Epithelial cell of esophagus (primary cell): ENCODE measurements at regions not wholly inside any gene's neighbourhood (a gene's known extent, or its start where the extent isn't known, plus 50 kb on each side); places are given as distances from the start of the nearest gene placed in this dataset.

ENCODE experiments used
- DNase-seq: peaks from one replicate; pipeline ENCODE4 v3.0.0; 2010; ENCODE audit warnings: low read depth
- H3K4me3 ChIP-seq: 2 replicates; pipeline ENCODE4 v1.5.1; 2011; ENCODE audit warnings: mild to moderate bottlenecking, low read length, control low read depth
- TF ChIP-seq, protein P1 (sequence below): IDR thresholded peaks from 2 replicates; pipeline ENCODE4 v1.5.1; 2011; ENCODE audit warnings: low read depth, mild to moderate bottlenecking, low read length, control low read depth, inconsistent platforms; ENCODE audit not compliant: insufficient read depth; ENCODE audit errors: missing control alignments

DNA sequence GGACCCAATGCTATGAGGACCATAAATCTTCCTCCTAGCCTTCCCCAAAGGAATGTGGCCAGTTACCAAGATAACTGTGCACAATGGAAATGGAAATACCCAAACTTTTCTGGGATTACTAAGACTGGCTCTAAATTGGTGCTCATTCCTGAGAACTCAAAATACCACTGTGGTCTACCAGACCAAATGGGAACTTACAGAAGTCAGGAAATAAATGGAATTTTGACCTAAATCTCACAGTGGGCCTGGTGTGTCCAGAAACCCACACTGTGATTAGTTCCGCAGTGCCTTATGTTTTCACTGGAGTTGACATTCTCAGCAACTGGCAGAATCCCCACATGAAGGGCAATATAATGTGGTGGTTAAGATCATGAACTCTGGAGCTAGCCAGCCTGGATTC lies 99.4 kb upstream of the ZC3H12C start:
- DNase-seq: no peak
- H3K4me3 ChIP-seq: no peak overlapping the region
- TF ChIP-seq, protein P1, sequence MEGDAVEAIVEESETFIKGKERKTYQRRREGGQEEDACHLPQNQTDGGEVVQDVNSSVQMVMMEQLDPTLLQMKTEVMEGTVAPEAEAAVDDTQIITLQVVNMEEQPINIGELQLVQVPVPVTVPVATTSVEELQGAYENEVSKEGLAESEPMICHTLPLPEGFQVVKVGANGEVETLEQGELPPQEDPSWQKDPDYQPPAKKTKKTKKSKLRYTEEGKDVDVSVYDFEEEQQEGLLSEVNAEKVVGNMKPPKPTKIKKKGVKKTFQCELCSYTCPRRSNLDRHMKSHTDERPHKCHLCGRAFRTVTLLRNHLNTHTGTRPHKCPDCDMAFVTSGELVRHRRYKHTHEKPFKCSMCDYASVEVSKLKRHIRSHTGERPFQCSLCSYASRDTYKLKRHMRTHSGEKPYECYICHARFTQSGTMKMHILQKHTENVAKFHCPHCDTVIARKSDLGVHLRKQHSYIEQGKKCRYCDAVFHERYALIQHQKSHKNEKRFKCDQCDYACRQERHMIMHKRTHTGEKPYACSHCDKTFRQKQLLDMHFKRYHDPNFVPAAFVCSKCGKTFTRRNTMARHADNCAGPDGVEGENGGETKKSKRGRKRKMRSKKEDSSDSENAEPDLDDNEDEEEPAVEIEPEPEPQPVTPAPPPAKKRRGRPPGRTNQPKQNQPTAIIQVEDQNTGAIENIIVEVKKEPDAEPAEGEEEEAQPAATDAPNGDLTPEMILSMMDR: no peak

DNA sequence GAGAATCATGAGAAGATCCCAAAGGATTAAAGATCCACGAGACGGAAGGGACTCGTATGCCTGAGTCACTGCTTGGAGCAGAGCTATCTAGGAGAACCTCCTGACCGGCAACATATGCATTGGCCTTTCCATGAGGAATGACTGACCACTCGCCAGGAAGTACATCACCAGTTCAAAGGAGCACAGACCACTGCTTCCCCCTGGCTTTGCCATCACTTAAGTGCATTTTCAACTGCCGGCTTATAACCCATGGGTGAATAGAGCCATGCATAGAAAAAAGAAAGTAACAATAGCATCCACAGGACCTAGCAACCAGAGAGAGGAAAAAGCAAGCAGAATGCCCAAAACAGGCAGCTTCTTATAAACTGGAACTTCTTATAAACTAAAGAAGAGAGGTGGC lies 98.3 kb upstream of the ZC3H12C start:
- no peak for DNase-seq
- TF ChIP-seq, protein P1: no peak
- no peak overlapping the region for H3K4me3 ChIP-seq

DNA sequence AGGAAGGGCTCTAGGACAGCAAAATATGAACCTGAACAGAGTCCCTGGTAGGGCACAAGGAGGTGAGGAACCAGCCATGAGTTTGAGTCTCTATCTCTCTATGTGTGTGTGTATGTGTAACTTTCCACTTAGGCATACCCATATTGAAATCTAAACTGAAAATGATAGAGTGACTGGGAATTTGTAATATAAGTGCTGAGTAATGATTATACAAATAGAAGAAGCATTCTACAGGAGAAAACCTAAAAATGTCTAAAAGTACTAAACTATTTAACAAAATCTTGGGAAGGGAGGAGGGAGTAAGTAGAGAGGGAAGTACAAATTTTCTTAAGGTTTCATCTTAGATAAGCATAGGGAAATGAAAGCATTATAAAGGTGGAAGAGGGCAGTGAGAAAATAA lies 97.1 kb upstream of the ZC3H12C start:
- DNase-seq: no peak
- no peak overlapping the region for H3K4me3 ChIP-seq
- TF ChIP-seq, protein P1: no peak

DNA sequence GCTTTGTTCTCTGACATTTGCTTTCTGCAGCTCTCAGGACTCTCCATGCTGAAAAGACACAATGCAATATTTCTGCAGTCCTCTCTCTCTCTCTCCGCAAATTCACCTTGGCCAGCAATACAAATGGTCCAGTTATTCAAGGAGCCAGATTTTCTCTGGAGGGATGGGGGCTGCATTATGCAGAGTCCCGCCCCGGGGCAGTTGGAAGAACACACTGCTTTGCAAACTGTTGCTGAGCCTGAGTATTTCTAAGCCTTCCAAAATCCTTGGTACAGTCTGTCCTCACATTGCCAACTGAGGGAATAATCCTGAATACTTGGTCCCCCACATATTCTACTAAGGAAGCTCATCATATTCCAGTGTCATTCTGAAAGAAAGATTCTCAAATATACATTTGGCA lies 94.3 kb upstream of the ZC3H12C start:
- H3K4me3 ChIP-seq: no peak overlapping the region
- no peak for DNase-seq
- TF ChIP-seq, protein P1: no peak

DNA sequence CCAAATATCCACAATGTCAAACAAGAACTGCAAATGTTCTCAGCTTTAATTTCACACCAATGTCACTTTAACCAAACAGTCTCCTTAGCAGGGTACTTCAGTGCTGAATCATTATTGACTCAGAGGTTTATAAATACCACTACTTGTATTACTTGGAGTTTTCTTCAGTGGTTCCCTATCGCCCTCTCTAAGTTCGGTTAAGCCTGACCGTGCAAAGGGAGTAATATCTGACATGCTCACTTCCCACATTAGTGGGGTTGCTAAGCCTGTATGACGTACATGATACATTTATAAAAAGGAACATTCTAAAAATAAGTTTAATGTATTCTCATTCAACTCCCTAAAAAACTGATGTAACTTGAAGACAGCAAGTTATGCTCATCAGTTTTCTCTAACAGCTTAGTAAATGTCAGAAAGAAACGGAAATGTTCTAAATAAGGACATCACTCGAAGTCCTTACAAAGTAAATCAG lies 93.1 kb upstream of the ZC3H12C start:
- DNase-seq: peak; percentile 65
- no peak overlapping the region for H3K4me3 ChIP-seq
- TF ChIP-seq, protein P1: no peak

DNA sequence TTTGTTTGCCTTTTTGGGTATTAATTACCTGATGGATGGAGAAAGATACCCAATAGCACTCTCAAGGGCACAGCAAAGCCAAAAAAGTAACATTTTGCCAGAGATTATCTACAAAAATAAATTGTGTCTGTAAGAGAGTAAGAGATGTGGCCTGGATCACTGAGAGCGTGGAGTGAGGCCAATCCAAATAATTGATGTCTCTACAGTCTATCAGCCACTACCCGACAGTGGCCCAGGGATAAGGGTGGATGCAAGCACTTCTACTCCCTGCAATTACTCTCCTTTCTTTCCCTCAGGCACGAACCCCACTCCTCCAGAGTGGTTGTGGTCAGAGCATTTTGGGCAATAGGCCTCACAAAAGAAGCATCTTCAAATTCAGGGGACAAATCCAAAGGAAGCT lies 92.3 kb upstream of the ZC3H12C start:
- H3K4me3 ChIP-seq: no peak overlapping the region
- TF ChIP-seq, protein P1: no peak
- no peak for DNase-seq

DNA sequence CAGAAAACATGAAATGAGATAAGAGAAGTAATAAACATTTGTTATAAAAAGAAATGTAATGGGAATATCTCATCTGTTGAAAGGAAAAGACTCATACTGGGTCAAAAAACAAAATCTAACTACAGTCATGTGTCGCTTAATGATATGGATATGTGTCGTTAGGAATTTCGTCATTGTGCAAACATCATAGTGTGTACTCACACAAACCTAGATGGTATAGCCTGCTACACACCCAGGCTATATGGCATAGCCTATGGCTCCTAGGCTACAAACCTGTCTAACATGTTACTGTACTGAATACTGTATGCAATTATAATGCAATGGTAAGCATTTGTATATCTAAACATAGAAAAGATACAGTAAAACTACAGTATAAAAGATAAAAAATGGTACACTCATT lies 89.8 kb upstream of the ZC3H12C start:
- peak; percentile 55 for DNase-seq
- no peak overlapping the region for H3K4me3 ChIP-seq
- TF ChIP-seq, protein P1: no peak
